ENCODE measurements at regions not wholly inside any gene's neighbourhood (a gene's known extent, or its start where the extent isn't known, plus 50 kb on each side); places are given as distances from the start of the nearest gene placed in this dataset.
A peak's percentile ranks its signal among the peaks of the same experiment; 100 is the strongest.
"Not testable (repeated sequence)": the region's sequence is repeated elsewhere in the genome, so short reads cannot be mapped to it uniquely, and the experiment has no call there.

DNA sequence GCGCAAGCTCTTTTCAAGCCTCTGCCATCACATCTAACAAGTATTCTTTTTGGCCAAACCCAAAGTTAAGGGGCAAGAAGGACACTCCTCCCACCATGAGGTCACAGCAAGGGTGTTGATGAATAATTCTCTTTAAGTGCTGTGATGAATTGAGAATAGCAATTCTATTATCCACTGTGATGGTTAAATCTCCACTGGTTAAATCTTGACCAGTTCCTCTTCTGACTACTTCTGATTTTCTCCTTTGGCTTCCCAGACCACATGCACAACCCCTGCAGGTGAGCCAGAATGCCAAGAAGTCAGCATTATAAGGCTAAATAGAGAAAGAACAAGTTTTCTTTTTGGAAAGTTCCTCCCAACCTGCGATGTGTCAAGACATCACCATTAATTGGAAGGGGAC lies 90.6 kb upstream of the BCL2L14 start:
- DNase-seq: no peak

GRCh38 chr12:11981121-11981733 lies 89.5 kb upstream of the BCL2L14 start:
- DNase-seq: peak; percentile 15

DNA sequence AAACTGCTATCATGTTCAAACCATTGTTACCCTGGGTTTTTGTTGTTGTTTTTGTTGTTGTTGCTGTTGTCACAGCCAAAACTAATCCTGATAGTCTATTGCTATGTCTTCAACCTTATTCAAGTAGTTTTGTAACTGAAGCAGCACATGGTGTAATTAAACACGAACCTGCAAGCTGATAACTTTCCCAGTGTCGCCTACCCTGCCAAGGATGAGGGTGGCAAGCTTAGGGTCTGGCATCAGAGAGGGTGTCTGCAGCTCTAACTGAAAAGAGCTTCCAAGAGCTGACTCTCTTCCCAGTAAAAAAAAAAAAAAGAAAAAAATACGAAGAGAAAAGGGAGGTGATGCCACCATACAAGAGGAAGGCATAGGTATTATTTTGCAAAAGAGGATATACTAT lies 86.3 kb upstream of the BCL2L14 start:
- no peak for DNase-seq

- DNase-seq: no peak
Observed at GRCh38 chr12:11986165-11986564, 84.6 kb upstream of the BCL2L14 start.

DNA sequence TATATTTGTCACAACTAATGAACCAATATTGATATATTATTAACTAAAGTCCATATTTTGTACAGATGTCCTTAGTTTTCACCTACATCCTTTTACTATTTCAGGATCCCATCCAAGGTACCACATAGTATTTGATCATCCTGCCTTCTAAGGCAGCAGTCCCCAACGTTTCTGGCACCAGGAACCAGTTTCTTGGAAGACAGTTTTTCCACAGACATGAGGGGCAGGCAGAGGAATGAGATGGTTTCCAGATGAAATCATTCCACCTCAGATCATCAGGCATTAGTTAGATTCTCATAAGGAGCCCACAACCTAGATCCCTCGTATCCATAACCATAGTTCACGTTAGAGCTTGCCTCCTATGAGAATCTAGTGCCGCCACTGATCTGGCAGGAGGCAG lies 82.8 kb upstream of the BCL2L14 start:
- no peak for DNase-seq

DNA sequence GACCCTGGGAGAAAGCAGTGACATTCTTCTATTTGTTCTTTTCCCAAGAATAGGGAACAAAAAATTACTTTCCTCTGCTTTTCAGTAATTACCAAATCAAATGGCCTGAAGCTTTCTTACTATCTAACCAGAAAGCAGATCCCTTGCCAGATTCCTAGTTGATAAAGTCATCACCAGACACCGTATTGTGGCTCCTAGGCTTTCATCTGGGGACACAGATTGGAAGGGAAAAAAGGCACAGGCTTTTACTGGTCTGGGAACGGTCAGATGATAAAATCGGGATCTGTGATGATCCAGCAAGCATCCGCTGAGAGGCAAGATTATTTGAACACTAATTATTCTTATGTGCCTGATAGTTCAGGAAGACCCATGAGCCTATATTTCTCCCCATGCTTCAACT lies 79.1 kb upstream of the BCL2L14 start:
- DNase-seq: no peak

GRCh38 chr12:11992515-11992914 lies 78.2 kb upstream of the BCL2L14 start:
- DNase-seq: no peak

- DNase-seq: peak; percentile 46
Observed at GRCh38 chr12:11998307-11998943, 72.3 kb upstream of the BCL2L14 start.

DNA sequence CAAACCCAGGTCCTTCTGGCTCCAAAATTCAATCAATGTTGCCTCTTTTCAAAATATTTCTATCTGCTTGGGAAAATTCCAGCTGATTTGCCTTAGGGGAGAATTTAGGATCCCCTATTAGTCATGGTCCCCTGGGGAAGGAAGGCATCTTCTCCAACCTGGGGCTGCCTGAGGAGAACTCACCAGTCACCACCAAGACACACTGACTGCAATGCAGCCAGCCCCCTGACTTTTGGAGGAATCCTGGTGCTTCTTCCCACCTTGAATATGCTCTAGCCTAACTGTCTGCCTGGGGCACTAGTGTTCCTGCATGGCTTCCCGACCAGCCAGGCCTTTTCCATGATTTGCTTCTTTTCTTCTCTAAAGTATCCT lies 71.8 kb upstream of the BCL2L14 start:
- DNase-seq: no peak

GRCh38 chr12:12003609-12004008 lies 67.1 kb upstream of the BCL2L14 start:
- no peak for DNase-seq

GRCh38 chr12:12004524-12004923 lies 66.2 kb upstream of the BCL2L14 start:
- DNase-seq: no peak

DNA sequence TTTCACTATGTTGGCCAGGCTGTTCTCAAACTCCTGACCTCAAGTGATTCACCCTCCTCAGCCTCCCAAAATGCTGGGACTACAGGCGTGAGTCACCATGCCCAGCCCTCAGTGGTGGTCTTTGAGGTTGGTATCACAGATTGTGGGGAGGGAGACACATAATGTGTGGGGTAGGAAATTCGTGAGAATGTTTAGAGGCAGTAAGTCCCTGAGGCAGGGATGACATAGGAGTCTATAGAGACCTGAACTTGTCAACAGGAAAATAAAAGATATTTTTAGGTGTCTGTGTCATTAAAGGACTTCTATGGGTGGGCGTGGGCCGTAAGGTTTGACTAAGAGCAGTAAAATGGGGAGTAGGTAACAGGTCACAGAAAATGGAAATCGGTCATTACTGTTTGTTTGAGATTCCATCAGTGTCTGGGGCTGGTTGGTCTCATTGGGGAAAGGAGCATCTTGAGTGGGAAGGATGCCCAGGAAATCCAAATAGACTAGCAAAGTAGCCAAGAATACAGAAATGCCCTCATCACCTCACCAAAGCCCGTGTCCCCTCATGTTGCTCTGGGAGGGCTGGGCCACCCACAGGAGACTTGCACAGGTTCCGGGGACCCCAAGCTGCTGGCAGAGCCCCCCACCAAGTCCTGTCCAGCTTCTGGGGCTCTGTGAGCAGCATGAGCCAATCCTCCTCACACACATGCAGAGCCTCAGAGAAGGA lies 63.6 kb upstream of the BCL2L14 start:
- DNase-seq: no peak

- no peak for DNase-seq
Observed at GRCh38 chr12:12007713-12008231, 63.0 kb upstream of the BCL2L14 start.

DNA sequence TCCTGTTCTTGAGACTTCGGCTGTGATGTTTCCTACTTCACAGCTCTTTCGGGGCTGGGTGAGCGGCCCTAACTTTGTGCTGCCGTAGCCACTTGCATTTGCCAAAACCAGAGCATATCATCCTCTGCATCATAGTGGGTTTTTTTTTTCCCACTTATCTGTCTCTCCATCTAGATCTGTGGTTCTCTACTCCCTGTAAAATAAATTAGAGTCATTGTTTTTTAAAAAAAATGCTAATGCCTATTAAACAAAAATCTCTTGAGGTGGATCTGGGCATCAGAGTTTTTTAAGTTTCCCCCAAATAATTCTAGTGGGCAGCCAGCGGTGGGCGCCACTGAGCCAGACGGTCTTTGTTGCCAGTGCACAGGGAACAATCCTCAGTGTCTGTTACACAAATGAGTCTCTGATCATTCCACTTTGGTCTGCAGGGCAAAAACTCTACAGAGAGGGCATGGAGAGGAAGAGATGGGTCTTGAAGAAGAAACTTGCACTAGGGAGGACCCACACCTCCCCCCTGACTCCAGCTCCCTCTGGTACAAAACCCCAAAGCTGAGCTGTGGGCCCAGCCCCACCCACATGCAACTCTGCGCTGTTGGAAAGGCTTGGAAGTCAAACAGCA lies 62.4 kb upstream of the BCL2L14 start:
- DNase-seq: peak; percentile 34

DNA sequence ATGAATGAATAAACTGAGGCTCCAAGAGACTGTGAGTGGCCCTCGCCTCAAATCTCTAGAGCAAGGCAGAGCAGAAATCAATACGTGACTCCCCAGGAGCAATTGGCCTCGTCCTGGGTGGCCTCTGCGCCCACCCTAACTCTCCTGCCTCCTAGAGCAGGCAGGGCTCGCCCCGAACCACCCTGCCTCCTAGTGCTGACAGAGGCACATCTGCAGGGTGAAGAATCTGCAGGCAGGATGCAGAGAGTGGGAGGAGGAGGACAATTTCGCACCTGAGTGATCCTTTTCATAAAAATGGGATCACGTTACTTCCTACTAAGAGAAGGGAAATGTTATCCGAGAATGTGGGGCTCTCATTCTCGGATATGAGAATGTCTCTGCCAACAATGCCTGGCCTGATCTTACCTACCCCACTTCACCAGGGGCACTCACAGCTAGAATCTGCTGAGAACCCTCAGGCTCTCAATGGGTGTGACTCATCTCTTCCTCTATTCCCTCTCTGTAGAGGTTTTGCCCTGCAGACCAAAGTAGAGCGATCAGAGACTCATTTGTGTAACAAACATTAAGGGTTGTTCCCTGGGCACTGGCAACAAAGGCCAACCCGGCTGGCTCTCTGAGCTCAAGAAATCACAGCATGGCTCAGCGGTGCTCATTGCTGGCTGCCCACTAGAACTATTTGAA lies 61.7 kb upstream of the BCL2L14 start:
- peak; percentile 46 for DNase-seq

DNA sequence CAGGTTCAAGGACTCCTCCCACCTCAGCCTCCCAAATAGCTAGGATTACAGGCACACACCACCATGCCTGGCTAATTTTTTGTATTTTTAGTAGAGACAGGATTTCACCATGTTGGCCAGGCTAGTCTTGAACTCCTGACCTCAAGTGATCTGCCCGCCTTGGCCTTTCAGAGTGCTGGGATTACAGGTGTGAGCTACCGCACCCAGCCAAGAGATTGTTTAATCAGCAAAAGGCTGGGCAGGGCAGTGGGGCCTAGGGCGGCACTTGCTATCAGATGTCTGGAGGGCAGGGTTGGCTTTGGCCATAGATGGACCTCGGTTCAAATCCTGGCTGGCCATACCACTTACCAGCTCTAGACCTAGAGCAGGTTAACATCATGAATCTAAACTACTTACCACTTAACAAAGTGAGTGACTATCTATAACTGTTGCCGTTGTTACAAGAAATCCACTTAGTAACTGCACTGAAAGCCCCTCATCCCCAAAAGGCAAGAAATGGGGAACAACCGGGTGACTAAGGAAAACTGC lies 60.9 kb upstream of the BCL2L14 start:
- DNase-seq: not testable (repeated sequence)

DNA sequence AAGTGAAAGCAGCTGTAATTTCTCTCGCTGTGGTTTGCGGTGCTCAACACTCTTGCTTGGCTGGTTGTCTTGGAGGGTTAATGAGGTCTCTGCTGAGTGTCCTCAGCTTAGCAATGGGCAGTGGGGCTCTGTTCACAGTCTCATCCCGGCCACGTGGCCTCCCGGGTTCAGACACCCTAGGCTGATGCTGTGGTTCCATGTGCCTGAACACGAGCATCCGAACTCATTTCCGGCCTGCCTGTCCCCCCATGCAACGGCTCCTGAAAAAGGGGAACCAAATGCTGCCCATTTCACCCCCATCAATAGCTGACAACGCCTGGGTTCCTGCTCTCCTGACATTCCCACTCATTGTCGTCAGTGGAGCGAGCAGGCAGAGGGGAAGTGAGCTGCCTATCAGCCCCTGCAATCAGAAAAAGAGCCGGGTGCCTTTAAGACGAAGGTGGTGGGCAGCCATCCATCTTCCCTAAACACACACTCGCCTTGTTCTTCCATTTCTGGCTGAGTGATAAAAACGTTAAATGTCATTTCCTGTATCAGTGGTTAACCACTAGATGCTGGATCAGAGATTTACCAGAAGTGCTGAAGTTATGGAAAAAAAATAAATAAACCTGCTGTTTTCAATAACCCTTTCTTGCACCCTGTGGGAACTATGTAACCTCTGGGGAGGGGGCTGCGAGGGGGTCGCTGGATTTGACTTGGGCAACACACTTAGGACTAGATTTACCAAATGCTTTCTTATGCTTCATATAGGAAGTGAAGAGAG lies 60.3 kb upstream of the BCL2L14 start:
- DNase-seq: peak; percentile 70

DNA sequence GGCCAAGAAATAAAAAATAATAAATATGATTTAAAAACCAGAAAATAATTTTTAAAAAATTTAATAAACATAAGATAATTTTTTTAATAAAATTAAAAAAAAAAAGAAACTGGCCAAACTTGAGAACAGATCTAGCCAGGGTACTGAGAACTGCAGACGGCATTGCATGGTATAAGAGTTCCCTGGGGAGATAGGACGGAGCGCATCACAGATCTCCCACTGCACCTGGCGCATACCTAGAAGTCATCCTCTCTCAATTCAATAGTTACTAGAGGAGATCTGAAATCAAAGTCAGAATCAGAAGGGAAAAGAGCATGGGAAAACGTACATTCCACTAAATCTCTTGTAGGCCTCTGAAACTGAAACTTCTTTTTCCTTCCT lies 58.9 kb upstream of the BCL2L14 start:
- DNase-seq: no peak

DNA sequence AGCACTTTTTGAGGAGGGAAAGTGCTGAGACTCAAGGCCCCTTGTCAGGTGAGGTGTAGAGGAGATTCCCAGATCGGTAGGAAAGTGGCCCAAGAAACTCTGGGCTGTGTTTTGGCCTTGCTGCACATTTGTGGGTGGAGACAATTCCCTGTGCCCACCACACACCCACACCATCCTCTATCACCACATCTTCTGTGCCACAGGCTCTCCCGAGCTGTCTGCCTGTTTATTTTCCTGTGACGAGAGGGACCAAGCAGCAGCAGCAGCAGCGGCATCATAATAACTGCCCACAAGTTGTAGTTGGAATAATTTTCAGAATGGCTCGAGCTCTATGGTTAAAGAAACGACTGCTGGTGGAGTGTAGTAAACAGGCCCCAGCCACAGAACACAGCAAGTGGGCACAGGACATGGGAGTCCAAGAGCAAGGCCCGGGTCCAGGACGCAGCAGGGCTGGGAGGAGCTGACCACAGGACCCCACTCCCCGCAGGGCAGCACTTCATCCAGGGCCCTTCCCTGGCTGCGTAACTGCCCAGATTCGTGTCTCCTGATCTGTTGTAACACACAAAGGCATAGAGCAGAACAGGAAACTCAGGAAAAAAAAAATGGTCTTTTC lies 55.6 kb upstream of the BCL2L14 start:
- DNase-seq: no peak

DNA sequence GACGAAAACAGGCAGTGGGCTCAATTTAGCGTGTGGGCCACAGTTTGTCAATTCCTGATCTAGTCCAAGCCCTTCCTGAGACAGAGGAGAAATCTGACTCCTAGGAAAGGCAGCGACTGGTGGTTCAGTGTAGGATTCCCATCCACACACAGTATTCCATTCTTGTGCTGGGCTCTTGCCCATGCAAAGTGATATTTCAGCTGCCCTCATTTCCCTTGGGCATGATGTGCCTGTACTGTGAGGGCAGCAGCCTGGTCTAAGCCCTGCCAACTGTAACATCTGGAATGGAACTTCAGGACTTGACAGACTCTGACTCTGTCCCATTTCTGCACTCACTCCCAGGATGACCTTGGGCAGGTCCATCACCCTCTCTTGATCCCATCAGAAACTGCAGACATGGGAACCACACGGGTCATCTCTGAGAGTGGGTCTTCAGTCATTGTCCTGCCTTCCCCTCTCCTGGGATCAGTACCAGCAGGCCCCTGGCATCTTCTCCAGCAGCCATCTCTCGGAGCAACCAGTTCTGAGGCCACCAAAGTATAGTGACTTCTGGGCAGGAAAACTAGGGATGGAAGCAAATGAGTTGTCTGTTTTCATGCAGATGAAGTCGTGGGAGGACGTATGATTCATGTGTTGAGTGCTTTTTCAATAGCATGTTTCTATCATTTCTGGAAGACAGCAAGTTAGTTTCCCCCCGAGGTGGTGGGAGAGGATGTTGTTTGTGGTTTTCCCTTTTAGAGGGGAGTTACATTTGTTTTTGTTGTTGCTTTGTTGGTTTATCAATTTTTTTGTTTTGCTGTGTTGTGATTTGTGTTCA lies 54.2 kb upstream of the BCL2L14 start:
- no peak for DNase-seq

DNA sequence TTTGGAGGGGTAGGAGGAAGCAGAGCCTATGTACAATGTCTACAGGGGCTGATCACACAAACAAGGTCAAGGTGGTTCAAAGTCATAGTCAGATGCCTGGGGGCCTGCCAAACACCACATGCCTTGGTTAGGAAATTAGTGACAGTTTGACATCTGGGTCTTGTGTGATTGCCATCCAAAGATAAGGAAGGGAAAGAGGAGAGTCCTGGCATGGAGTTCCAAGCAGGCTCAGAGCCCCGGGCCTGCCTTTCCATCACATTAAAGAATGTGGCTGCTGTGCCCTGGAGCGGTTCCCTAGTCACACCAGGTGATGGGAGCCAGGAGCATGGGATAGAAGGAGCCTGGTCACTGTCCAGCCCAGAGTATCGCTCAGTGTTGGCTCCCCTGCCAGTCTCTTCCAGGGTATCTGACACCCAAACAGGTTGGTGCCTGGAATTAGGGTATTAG lies 53.6 kb upstream of the BCL2L14 start:
- no peak for DNase-seq

Measured in CD4-positive, alpha-beta T cell treated with Interferon gamma for 1 hour (primary cell).